ENCODE measurements at regions not wholly inside any gene's neighbourhood (a gene's known extent, or its start where the extent isn't known, plus 50 kb on each side); places are given as distances from the start of the nearest gene placed in this dataset.
A peak's percentile ranks its signal among the peaks of the same experiment; 100 is the strongest.

DNA sequence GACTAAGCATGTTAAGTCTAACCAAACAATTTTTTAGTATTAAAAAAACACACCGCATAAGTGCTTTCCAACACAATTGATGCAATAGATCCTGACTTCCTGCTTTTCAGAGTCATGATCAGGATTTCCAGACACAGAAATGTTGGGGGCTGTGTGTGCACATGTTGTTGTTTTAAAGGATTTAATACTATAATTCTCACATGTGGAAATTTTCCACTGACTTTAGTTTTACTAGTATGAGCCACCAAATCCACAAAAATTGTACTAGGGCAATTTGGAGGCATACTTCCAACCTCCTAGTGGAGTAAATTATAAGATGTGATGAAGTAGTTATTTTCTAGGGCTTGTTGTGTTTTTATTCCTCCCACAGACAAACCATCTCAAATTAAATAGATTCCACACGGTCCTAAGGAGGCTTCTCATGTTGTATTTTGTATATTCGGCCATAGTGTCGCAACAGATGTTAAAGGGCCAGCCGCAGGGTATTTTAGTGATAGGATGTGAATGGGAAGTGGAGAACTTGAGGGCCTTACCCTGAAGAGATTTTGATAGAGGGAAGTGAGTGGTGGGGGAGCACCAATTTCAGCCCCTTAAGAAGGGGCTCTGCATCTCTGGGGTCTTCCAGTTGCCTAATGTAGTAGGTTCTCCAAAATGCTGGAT is 108.9 kb upstream of the KLF7 start:
- no peak overlapping the region for H2AFZ ChIP-seq (replicated peaks; ENCODE audit: low read length, poor library complexity)
- no peak overlapping the region for H2BK20ac ChIP-seq (ENCODE audit: low read depth, low read length)
- H4K8ac ChIP-seq (ENCODE audit: low read depth in 2 of 2, low read length in 2 of 2) = no peak overlapping the region
- H3K56ac ChIP-seq (ENCODE audit: extremely low read depth, insufficient read depth, low read length) = no peak overlapping the region
- H3K27me3 ChIP-seq (ENCODE audit: control insufficient read depth, insufficient read depth, low read length) = no peaks in the 10 kb centered on the region
- CTCF ChIA-PET = no interaction called here
- no peak overlapping the region for H3K4me3 ChIP-seq (ENCODE audit: insufficient read depth, low read depth, low read length)
- no peak for TF ChIP-seq BHLHE40 (IDR thresholded peaks at IDR 0.05; ENCODE audit: low read depth, low read length)
- TF ChIP-seq NFE2L2 (IDR thresholded peaks at IDR 0.05; ENCODE audit: low read depth, low read length) = no peak
- peak; percentile 57 for TF ChIP-seq CEBPB (IDR thresholded peaks at IDR 0.05; ENCODE audit: low read depth, low read length)
- H4K20me1 ChIP-seq (ENCODE audit: insufficient read depth, low read length) = no peaks in the 10 kb centered on the region
- H3K4me2 ChIP-seq (ENCODE audit: low read depth, low read length) = no peak overlapping the region
- ATAC-seq (ENCODE audit: low read depth) = no peak
- H3K4me1 ChIP-seq (ENCODE audit: control insufficient read depth, insufficient read depth, low read length) = no peaks in the 10 kb centered on the region
- intact Hi-C loops (cut with micrococcal nuclease) = no loop called here
- no peaks in the 10 kb centered on the region for H3K79me1 ChIP-seq (ENCODE audit: low read depth in 1 of 2, low read length in 2 of 2)
- no peaks in the 10 kb centered on the region for H3K36me3 ChIP-seq (ENCODE audit: control insufficient read depth, insufficient read depth, low read length)
- H2BK120ac ChIP-seq (ENCODE audit: low read depth, low read length) = no peak overlapping the region
- H4K91ac ChIP-seq (ENCODE audit: insufficient read depth, low read depth, low read length) = no peak overlapping the region
- no peak overlapping the region for H2AK9ac ChIP-seq (replicated peaks; ENCODE audit: low read depth, low read length, poor library complexity)
- H3K23ac ChIP-seq (ENCODE audit: low read depth, low read length) = no peak overlapping the region
- H3K9ac ChIP-seq (ENCODE audit: low read depth, low read length) = no peak overlapping the region
- H2BK15ac ChIP-seq (ENCODE audit: low read depth, low read length) = no peak overlapping the region
- no peak overlapping the region for H3K18ac ChIP-seq (ENCODE audit: low read depth, low read length)
- H3K9me3 ChIP-seq (ENCODE audit: control insufficient read depth, insufficient read depth, low read length) = no peaks in the 10 kb centered on the region
- no TSS peak for BruUV-seq (replicated peaks)
- in situ Hi-C loops (cut with MboI; ENCODE audit: low sequenced_read_pairs) = no loop called here
- no CpG with 5 or more reads among the region's 5 CpGs for WGBS, 2 experiments (ENCODE audit: extremely low coverage in 2 of 2, insufficient read length in 1 of 2)
- no peak overlapping the region for H3K27ac ChIP-seq (ENCODE audit: insufficient read depth, low read length)
- no peak overlapping the region for H2BK5ac ChIP-seq (ENCODE audit: low read depth, low read length, poor library complexity, severe bottlenecking)
- no peak overlapping the region for H4K5ac ChIP-seq (ENCODE audit: low read depth, low read length)
- no peaks in the 10 kb centered on the region for H3K9me1 ChIP-seq (ENCODE audit: insufficient read depth, low read length)
- POLR2A ChIA-PET (ENCODE audit: unreplicated experiment) = no interaction called here
- H2AK5ac ChIP-seq (ENCODE audit: low read depth, low read length) = no peak overlapping the region
- DNase-seq = no peak
- no peak overlapping the region for H3K14ac ChIP-seq (replicated peaks; ENCODE audit: low read depth, low read length)
- no peak overlapping the region for H3K4ac ChIP-seq (ENCODE audit: low read depth, low read length)
- dilution Hi-C loops (cut with HindIII; ENCODE audit: low sequenced_read_pairs, unreplicated experiment) = no loop called here

All from IMR-90 (cell line).